ENCODE measurements at regions not wholly inside any gene's neighbourhood (a gene's known extent, or its start where the extent isn't known, plus 50 kb on each side); places are given as distances from the start of the nearest gene placed in this dataset.

GRCh38 chr6:40909811-40910210 lies 129.2 kb downstream of the UNC5CL start:
- H3K4me1 ChIP-seq (ENCODE audit: control insufficient read depth in 1 of 2, insufficient read depth in 1 of 2, low read depth in 1 of 2, low read length in 1 of 2): no peaks in the 10 kb centered on the region
- no peaks in the 10 kb centered on the region for H3K36me3 ChIP-seq
- peaks cover 15% of the 10 kb centered on the region for H3K27me3 ChIP-seq
- TF ChIP-seq, protein P1, sequence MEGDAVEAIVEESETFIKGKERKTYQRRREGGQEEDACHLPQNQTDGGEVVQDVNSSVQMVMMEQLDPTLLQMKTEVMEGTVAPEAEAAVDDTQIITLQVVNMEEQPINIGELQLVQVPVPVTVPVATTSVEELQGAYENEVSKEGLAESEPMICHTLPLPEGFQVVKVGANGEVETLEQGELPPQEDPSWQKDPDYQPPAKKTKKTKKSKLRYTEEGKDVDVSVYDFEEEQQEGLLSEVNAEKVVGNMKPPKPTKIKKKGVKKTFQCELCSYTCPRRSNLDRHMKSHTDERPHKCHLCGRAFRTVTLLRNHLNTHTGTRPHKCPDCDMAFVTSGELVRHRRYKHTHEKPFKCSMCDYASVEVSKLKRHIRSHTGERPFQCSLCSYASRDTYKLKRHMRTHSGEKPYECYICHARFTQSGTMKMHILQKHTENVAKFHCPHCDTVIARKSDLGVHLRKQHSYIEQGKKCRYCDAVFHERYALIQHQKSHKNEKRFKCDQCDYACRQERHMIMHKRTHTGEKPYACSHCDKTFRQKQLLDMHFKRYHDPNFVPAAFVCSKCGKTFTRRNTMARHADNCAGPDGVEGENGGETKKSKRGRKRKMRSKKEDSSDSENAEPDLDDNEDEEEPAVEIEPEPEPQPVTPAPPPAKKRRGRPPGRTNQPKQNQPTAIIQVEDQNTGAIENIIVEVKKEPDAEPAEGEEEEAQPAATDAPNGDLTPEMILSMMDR (IDR thresholded peaks at IDR 0.05): no peak
- no peak overlapping the region for H3K4me3 ChIP-seq (ENCODE audit: low read depth in 1 of 2, low read length in 1 of 2)
- H3K9me3 ChIP-seq: no peaks in the 10 kb centered on the region
- H3K27ac ChIP-seq: no peak overlapping the region

DNA sequence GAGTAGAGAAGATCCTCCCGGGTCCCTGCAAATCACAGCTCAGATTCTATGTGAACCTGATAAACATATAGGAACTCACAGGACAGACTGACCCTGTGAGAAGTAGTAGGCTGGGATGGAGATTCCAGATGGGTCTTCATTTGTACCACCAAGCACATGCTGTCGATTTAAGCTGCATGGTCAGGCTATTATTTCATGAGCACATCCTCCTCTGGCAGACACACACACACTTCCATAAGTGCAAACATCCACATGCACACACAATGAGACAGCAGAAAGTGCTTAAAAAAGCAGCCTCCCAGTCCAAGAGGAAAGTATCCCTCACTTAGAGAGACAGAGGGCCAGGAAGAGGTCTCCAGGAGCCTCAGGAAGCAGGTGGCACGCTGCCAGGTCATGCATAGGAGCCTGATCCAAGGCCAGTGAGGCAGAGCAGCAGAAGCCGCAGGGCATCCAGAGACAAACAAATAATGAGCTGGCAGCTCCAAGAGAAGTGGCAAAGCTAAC lies 131.8 kb downstream of the UNC5CL start:
- peaks cover 9% of the 10 kb centered on the region for H3K27me3 ChIP-seq
- H3K27ac ChIP-seq: no peak overlapping the region
- TF ChIP-seq, protein P1 (IDR thresholded peaks at IDR 0.05): no peak
- no peaks in the 10 kb centered on the region for H3K9me3 ChIP-seq
- H3K36me3 ChIP-seq: no peaks in the 10 kb centered on the region
- H3K4me1 ChIP-seq (ENCODE audit: control insufficient read depth in 1 of 2, insufficient read depth in 1 of 2, low read depth in 1 of 2, low read length in 1 of 2): no peaks in the 10 kb centered on the region
- no peak overlapping the region for H3K4me3 ChIP-seq (ENCODE audit: low read depth in 1 of 2, low read length in 1 of 2)

DNA sequence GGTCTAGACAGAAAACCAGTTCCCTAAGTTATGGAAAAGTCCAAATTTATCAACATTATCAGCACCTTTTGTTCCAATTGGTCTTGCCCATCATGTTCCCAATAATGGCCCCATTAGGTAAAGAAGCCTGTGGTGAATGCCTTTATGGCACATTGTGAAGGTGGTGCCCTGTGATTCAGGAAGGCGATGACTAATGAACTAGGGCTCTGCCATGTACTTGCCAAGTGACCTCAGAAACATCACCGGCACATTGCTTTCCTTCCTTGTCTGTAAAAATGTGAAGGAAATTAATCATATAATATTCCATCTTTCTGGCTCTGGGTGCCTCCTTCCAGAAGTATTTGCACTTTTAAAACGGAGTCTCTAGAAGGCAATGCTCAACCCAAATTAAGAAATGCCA lies 132.3 kb downstream of the UNC5CL start:
- Histone ChIP-seq H3K27me3 (peaks cover 6% of the 10 kb centered on the region), H3K36me3 (no peaks in the 10 kb centered on the region), H3K27ac (no peak overlapping the region), H3K9me3 (no peaks in the 10 kb centered on the region), H3K4me1 (ENCODE audit: control insufficient read depth in 1 of 2, insufficient read depth in 1 of 2, low read depth in 1 of 2, low read length in 1 of 2) (no peaks in the 10 kb centered on the region), H3K4me3 (ENCODE audit: low read depth in 1 of 2, low read length in 1 of 2) (no peak overlapping the region)
- TF ChIP-seq, protein P1 (IDR thresholded peaks at IDR 0.05): no peak

DNA sequence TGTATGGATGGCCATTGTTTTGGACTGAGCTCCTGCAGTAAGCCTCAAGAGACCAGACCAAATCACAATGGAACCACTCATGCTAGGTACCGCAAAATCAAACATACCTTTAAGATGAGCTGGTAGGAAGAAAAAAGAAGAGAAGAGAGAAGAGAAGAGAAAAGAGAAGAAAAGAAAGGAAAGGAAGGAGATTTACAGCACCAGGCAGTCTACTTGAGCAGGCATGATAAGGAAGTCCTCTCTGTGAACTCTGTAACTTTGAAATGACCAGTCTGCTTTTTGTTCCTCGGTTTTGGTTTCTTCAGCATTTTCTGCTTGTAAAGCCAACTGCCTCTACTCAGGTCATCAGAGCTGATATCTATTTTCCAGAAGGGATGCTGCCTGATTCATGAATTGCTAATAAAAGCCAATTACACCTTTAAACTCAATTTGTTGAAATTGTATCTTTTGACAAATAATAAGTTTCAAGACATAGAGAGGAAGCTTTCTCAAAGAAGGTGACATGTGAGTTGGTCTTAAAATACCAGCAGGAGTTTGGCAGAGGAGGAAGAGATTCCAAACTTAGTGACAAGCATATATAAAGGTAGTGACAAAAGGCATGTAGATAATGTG lies 134.3 kb downstream of the UNC5CL start:
- no peak overlapping the region for H3K4me3 ChIP-seq (ENCODE audit: low read depth in 1 of 2, low read length in 1 of 2)
- TF ChIP-seq, protein P1 (IDR thresholded peaks at IDR 0.05): no peak

DNA sequence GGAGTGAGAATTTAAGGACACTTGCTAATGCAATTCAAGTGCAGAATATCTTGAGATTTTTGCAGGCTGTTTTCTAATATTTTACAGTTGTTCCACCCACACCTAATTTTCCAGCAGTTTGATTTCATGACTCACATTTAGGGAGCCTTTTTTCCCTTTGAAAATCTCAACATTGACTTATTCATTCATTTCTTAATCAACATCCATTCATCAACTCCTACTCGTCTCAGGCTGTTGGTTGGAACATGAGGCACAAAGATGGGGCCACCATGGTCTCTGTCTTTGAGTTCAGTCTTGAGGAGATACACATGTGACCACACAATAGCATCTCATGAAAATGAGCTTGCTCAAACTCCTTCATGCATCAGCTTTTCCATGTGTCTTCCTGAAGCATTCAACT lies 135.6 kb downstream of the UNC5CL start:
- Histone ChIP-seq H3K4me1 (ENCODE audit: control insufficient read depth in 1 of 2, insufficient read depth in 1 of 2, low read depth in 1 of 2, low read length in 1 of 2) (no peaks in the 10 kb centered on the region), H3K9me3 (no peaks in the 10 kb centered on the region), H3K4me3 (ENCODE audit: low read depth in 1 of 2, low read length in 1 of 2) (no peak overlapping the region), H3K27me3 (no peaks in the 10 kb centered on the region), H3K36me3 (no peaks in the 10 kb centered on the region), H3K27ac (no peak overlapping the region)
- TF ChIP-seq, protein P1 (IDR thresholded peaks at IDR 0.05): no peak

More for the DNA sequence above, 134.3 kb downstream of the UNC5CL start:
- H3K27me3 ChIP-seq: peaks cover 6% of the 10 kb centered on the region
- no peaks in the 10 kb centered on the region for H3K4me1 ChIP-seq (ENCODE audit: control insufficient read depth in 1 of 2, insufficient read depth in 1 of 2, low read depth in 1 of 2, low read length in 1 of 2)
- no peaks in the 10 kb centered on the region for H3K9me3 ChIP-seq
- H3K27ac ChIP-seq: no peak overlapping the region
- no peaks in the 10 kb centered on the region for H3K36me3 ChIP-seq

Data from neutrophil (primary cell).